ENCODE measurements at regions not wholly inside any gene's neighbourhood (a gene's known extent, or its start where the extent isn't known, plus 50 kb on each side); places are given as distances from the start of the nearest gene placed in this dataset.

- TF ChIP-seq CTCF (IDR thresholded peaks at IDR 0.05; ENCODE audit: insufficient read depth, low read length), result no peak
- no peak overlapping the region for H3K4me3 ChIP-seq (ENCODE audit: low read depth, low read length)
- DNase-seq (ENCODE audit: low read depth), result peak; percentile 45
Observed at GRCh38 chr19:31718898-31719297, 369.7 kb upstream of the TSHZ3 start.

- peak; percentile 2 for DNase-seq (ENCODE audit: low read depth)
- TF ChIP-seq CTCF (IDR thresholded peaks at IDR 0.05; ENCODE audit: insufficient read depth, low read length), result no peak
- H3K4me3 ChIP-seq (ENCODE audit: low read depth, low read length), result no peak overlapping the region
Observed at GRCh38 chr19:31723101-31723500, 373.9 kb upstream of the TSHZ3 start.

- no peak for TF ChIP-seq CTCF (IDR thresholded peaks at IDR 0.05; ENCODE audit: insufficient read depth, low read length)
- DNase-seq (ENCODE audit: low read depth), result peak; percentile 46
- no peak overlapping the region for H3K4me3 ChIP-seq (ENCODE audit: low read depth, low read length)
Observed at GRCh38 chr19:31725051-31725450, 375.8 kb upstream of the TSHZ3 start.

GRCh38 chr19:31727536-31727935 lies 378.3 kb upstream of the TSHZ3 start:
- TF ChIP-seq CTCF (IDR thresholded peaks at IDR 0.05; ENCODE audit: insufficient read depth, low read length), result no peak
- DNase-seq (ENCODE audit: low read depth), result no peak
- H3K4me3 ChIP-seq (ENCODE audit: low read depth, low read length), result no peak overlapping the region

GRCh38 chr19:31730270-31730669 lies 381.0 kb upstream of the TSHZ3 start:
- H3K4me3 ChIP-seq (ENCODE audit: low read depth, low read length), result no peak overlapping the region
- TF ChIP-seq CTCF (IDR thresholded peaks at IDR 0.05; ENCODE audit: insufficient read depth, low read length), result no peak
- no peak for DNase-seq (ENCODE audit: low read depth)

GRCh38 chr19:31733591-31733990 lies 384.4 kb upstream of the TSHZ3 start:
- TF ChIP-seq CTCF (IDR thresholded peaks at IDR 0.05; ENCODE audit: insufficient read depth, low read length), result no peak
- H3K4me3 ChIP-seq (ENCODE audit: low read depth, low read length), result no peak overlapping the region
- DNase-seq (ENCODE audit: low read depth), result no peak

- no peak for TF ChIP-seq CTCF (IDR thresholded peaks at IDR 0.05; ENCODE audit: insufficient read depth, low read length)
- H3K4me3 ChIP-seq (ENCODE audit: low read depth, low read length), result no peak overlapping the region
- no peak for DNase-seq (ENCODE audit: low read depth)
Observed at GRCh38 chr19:31742249-31742648, 393.0 kb upstream of the TSHZ3 start.
